Colon (tissue), 2 donors: ENCODE measurements at regions not wholly inside any gene's neighbourhood (a gene's known extent, or its start where the extent isn't known, plus 50 kb on each side); places are given as distances from the start of the nearest gene placed in this dataset.
A peak's percentile ranks its signal among the peaks of the same experiment; 100 is the strongest.
"Not testable (repeated sequence)": the region's sequence is repeated elsewhere in the genome, so short reads cannot be mapped to it uniquely, and the experiment has no call there.

Source experiments
- FAIRE-seq: peaks from 2 replicates; lab custom pipeline; 2012; peaks lifted over from hg19 to GRCh38; lab: Jason Lieb, UNC
- donor health status: control.
- donor health status: control.

DNA sequence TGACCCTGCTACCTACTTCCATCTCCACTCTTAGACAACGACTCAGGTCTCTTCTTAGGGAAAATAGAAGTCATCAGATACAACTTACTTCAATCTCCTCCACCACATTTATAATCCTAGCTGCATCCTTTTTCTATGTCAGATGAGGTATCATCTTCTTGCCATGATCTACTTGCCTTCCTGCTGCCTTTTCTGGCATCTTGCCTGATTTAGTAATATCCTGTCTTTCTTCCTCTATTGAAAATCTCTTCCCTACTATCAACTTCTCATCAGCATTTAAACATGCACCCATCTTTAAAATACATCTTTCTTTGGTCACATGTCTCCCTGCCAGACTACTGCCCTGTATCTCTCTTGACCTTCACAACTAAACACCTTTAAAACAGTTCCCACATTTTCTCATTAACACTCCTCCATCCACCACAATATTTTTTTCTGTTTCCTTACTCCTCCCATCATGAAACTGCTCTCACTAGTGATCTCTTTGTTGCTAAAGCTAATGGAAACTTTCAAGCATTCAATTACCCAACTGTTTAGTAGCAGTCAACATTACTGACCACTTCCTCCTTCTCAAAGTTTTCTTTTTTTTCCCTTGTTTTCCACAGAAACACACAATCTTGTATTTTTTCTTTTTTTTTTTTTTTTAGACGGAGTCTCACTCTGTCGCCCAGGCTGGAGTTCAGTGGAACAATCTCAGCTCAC, 100.8 kb upstream of the CXorf66 start:
- peak; percentile 36 for FAIRE-seq

DNA sequence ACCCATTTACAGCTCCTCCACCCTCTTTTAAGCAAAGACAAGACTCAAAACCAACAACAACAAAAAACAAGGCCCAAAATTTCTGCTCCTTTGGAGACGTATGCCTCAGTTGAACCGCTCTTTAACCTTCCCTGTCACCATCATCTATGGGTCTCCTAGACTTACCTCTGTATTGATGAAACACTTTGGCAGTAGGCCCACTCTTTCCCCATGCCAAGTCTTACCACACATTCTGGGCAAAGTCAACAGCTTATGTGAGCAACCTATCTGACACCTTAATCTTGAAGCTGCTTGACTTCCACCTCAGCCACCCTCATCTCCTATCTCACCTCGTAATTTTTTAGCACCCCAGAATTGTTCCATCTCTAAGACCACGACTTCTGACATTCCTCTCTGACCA, 99.7 kb upstream of the CXorf66 start:
- FAIRE-seq: no peak

DNA sequence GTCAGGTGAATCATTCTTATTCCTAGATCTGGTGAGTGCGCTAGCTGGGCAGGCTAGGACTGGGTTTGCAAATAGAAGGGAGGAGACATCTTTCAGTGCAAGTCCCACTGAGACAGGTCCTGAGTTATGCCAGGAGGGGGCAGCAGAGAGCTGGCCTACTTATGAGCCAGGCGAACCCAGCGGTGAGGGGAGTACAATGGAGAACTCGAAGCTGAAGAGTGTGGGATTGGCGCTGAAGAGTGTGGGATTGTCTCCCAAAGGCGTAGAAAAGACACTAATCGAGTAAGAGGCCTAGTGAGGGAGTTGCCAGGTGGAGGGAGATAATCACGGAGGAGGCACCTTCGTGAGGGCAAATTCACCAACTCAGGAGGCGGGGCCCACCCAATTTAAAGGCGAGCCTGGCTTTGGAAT, 91.7 kb upstream of the CXorf66 start:
- no peak for FAIRE-seq

DNA sequence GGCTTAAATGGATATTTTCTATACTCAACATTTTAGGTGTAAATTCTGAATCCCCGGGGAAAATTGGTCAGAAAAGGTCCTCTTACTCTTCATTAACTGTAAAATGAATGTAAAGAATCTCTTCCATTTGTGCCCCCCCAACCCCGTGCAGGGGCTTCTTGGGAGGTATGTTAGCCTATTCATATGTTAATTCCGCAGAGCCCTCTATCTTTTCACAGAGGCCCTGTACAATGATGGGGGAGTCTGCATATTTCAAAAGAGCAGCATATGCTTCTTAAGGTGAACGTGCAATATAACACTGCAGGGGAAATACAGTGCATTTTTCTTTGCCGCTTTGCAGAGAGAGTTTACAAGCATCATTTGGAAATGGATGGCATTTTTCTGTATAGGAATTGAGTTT, 88.5 kb upstream of the CXorf66 start:
- no peak for FAIRE-seq

DNA sequence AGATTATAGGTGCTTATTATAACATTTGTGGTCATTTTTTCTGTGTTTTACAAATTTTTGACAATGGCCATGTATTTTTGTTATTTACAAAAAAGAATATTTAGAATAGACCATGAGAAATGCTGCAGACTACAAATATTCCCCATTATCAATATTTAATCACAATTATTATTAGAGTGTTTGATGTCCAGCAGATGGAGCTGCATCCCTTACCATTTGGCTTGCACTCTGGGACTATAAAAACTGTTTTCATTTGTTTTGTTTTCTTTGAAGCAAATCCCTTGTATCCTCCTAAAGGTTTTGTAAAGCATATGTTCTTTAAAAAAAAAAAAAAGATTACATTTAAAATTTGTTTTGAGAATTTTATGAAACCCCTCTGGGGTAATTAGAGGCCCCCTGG, 85.6 kb upstream of the CXorf66 start:
- FAIRE-seq: peak; percentile 55

DNA sequence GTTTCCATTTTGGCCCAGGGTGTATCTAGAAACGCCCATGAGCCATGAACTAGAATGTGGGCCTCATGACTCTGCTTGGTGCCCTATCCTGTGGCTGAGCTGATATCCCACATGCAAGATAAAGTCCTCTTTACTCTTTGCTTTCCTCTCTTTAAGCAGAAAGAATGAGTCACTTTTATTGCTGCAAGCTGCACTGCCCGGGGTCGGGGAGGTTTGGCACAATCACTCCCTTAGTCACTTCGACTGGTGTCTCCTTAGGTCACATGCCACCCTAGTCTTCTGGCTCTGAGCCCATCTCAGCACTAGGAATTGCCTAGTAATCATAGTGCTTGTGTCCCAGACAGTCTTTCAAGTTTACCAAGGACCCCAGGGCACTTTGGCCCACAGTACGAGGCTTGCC, 75.1 kb upstream of the CXorf66 start:
- no peak for FAIRE-seq

DNA sequence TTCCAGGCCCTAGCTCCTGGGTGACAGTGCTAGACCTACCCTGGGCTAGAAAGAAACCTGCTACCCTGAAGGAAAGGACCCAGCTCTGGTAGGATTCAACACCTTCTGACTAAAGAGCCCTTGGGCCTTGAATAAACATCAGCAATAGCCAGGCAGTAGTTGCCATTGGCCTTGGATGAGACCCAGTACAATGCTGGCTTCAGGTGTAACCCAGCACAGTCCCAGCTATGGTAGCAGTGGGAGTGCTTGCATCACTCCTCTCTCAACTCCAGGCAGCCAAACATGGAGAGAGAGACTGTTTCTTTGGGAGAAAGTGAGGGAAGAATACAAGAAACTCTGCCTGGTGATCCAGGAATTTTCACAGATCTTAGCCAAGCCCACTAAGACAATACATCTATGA, 73.5 kb upstream of the CXorf66 start:
- FAIRE-seq: no peak

DNA sequence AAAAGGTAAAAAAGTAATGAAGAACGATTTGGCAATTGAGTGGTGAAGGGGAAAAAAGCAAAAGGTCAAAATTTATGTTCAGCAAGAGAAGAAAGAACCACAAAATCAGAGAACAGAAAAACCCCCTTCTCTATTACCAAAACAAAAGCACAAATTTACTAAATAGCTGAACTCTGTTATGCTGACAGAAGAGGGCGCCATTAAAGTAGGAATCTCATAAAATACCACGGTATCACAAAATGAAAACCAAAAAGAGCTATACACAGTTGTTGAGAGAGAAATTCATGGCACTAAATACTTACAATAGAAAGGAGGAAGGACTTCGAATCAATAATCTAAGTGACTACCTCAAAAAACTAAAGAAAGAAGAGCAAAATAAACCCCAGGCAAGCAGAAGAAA, 69.6 kb upstream of the CXorf66 start:
- FAIRE-seq: no peak

DNA sequence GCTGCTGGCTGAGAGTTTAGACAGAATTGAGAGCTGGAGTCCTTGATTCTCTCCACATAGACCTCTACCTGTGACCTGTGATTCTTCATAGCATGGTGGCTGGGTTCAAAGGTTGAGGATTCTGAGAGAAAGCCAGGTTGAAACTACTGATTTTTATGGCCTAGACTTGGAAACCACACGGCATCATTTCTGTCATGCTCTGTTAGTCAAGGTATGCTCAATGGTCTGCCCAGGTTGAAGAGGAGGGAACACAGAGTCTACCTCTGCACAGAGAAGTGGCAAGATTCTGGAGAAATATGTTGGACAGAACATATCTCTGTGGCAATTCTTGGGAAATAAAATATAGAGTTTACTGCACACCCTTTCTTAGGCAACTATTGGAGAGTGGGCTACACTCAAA, 57.2 kb upstream of the CXorf66 start:
- FAIRE-seq: no peak

DNA sequence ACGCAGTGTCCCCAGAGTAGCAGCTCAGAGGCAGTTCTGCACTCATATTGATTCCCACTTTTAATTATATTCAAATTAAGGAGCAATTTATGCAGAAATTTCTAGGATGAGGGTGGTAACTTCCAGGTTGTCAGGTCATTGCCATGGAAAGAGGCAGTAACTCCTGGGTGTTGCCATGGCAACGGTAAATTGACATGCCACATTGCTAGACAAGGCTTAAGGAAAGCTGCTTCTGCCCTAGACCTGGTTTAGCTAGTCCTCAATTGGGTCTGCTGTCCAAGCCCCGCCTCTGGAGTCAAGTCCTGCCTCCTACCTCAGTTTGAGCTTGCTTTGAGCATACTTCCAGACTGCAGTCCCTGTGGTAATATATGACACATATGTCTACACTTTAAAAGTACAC, 53.8 kb upstream of the CXorf66 start:
- FAIRE-seq: not testable (repeated sequence)
